Neural progenitor cell (in vitro differentiated cells): ENCODE measurements at regions not wholly inside any gene's neighbourhood (a gene's known extent, or its start where the extent isn't known, plus 50 kb on each side); places are given as distances from the start of the nearest gene placed in this dataset.

ENCODE experiments used
- CTCF ChIP-seq: fragments of 200-600 bp; sonication (generic); IDR thresholded peaks from 2 replicates; pipeline ENCODE4 v1.5.1; 2017; ENCODE audit warnings: antibody characterized with exemption, mild to moderate bottlenecking
- EZH2 ChIP-seq: fragments of 200-600 bp; sonication (generic); IDR thresholded peaks from 2 replicates; pipeline ENCODE4 v1.6.1; 2017; ENCODE audit warnings: antibody characterized with exemption, mild to moderate bottlenecking, moderate library complexity

GRCh38 chr10:61225939-61226338, 227.2 kb downstream of the TMEM26 start:
- TF ChIP-seq CTCF (no peak), EZH2 (no peak)
